ENCODE measurements at regions not wholly inside any gene's neighbourhood (a gene's known extent, or its start where the extent isn't known, plus 50 kb on each side); places are given as distances from the start of the nearest gene placed in this dataset.

- TF ChIP-seq POLR2A (IDR thresholded peaks at IDR 0.05; ENCODE audit: low read depth, low read length) (no peak), POU2F2 (IDR thresholded peaks at IDR 0.05; ENCODE audit: low read depth, low read length) (no peak), PAX5 (IDR thresholded peaks at IDR 0.05; ENCODE audit: insufficient read depth, low read length, severe bottlenecking) (no peak), SPI1 (IDR thresholded peaks at IDR 0.05; ENCODE audit: low read depth, low read length) (no peak), POLR2AphosphoS5 (IDR thresholded peaks at IDR 0.05; ENCODE audit: low read depth, low read length) (no peak), TAF1 (IDR thresholded peaks at IDR 0.05; ENCODE audit: low read depth, low read length) (no peak)
- FAIRE-seq (no peak), DNase-seq (ENCODE audit: insufficient read length, low spot score) (no peak)
These were observed 692.9 kb downstream of the BCL11B start for GRCh38 chr14:98579140-98579539.

- FAIRE-seq (no peak), DNase-seq (ENCODE audit: insufficient read length, low spot score) (no peak)
- no peak for TF ChIP-seq POLR2A (IDR thresholded peaks at IDR 0.05; ENCODE audit: low read depth, low read length)
These were observed 691.8 kb downstream of the BCL11B start for GRCh38 chr14:98580131-98580678.

- DNase-seq (ENCODE audit: insufficient read length, low spot score) (no peak), FAIRE-seq (no peak)
- TF ChIP-seq PAX5 (IDR thresholded peaks at IDR 0.05; ENCODE audit: insufficient read depth, low read length, severe bottlenecking) (no peak), TAF1 (IDR thresholded peaks at IDR 0.05; ENCODE audit: low read depth, low read length) (no peak), POU2F2 (IDR thresholded peaks at IDR 0.05; ENCODE audit: low read depth, low read length) (no peak), POLR2AphosphoS5 (IDR thresholded peaks at IDR 0.05; ENCODE audit: low read depth, low read length) (no peak), SPI1 (IDR thresholded peaks at IDR 0.05; ENCODE audit: low read depth, low read length) (no peak), POLR2A (IDR thresholded peaks at IDR 0.05; ENCODE audit: low read depth, low read length) (no peak)
These were observed 689.7 kb downstream of the BCL11B start for GRCh38 chr14:98582276-98582675.

- DNase-seq (ENCODE audit: insufficient read length, low spot score), result no peak
- no peak for FAIRE-seq
- no peak for TF ChIP-seq PAX5 (IDR thresholded peaks at IDR 0.05; ENCODE audit: insufficient read depth, low read length, severe bottlenecking)
- no peak for TF ChIP-seq SPI1 (IDR thresholded peaks at IDR 0.05; ENCODE audit: low read depth, low read length)
- TF ChIP-seq POLR2A (IDR thresholded peaks at IDR 0.05; ENCODE audit: low read depth, low read length), result no peak
- TF ChIP-seq POU2F2 (IDR thresholded peaks at IDR 0.05; ENCODE audit: low read depth, low read length), result no peak
- no peak for TF ChIP-seq POLR2AphosphoS5 (IDR thresholded peaks at IDR 0.05; ENCODE audit: low read depth, low read length)
These were observed 680.8 kb downstream of the BCL11B start for GRCh38 chr14:98591161-98591560.

- FAIRE-seq, result no peak
These were observed 679.3 kb downstream of the BCL11B start for GRCh38 chr14:98592611-98593170.

GRCh38 chr14:98593361-98593761 lies 678.6 kb downstream of the BCL11B start:
- no peak for FAIRE-seq
- DNase-seq (ENCODE audit: insufficient read length, low spot score), result no peak
- TF ChIP-seq POLR2AphosphoS5 (IDR thresholded peaks at IDR 0.05; ENCODE audit: low read depth, low read length) (no peak), SPI1 (IDR thresholded peaks at IDR 0.05; ENCODE audit: low read depth, low read length) (no peak), POU2F2 (IDR thresholded peaks at IDR 0.05; ENCODE audit: low read depth, low read length) (no peak), POLR2A (IDR thresholded peaks at IDR 0.05; ENCODE audit: low read depth, low read length) (no peak), TAF1 (IDR thresholded peaks at IDR 0.05; ENCODE audit: low read depth, low read length) (no peak), PAX5 (IDR thresholded peaks at IDR 0.05; ENCODE audit: insufficient read depth, low read length, severe bottlenecking) (no peak)

More at GRCh38 chr14:98592611-98593170, 679.3 kb downstream of the BCL11B start:
- TF ChIP-seq PAX5 (IDR thresholded peaks at IDR 0.05; ENCODE audit: insufficient read depth, low read length, severe bottlenecking) (no peak), POU2F2 (IDR thresholded peaks at IDR 0.05; ENCODE audit: low read depth, low read length) (no peak), TAF1 (IDR thresholded peaks at IDR 0.05; ENCODE audit: low read depth, low read length) (no peak), SPI1 (IDR thresholded peaks at IDR 0.05; ENCODE audit: low read depth, low read length) (no peak), POLR2A (IDR thresholded peaks at IDR 0.05; ENCODE audit: low read depth, low read length) (no peak), POLR2AphosphoS5 (IDR thresholded peaks at IDR 0.05; ENCODE audit: low read depth, low read length) (no peak)
- no peak for DNase-seq (ENCODE audit: insufficient read length, low spot score)

GRCh38 chr14:98594156-98594555 lies 677.8 kb downstream of the BCL11B start:
- TF ChIP-seq POLR2AphosphoS5 (IDR thresholded peaks at IDR 0.05; ENCODE audit: low read depth, low read length) (no peak), POLR2A (IDR thresholded peaks at IDR 0.05; ENCODE audit: low read depth, low read length) (no peak), POU2F2 (IDR thresholded peaks at IDR 0.05; ENCODE audit: low read depth, low read length) (no peak), SPI1 (IDR thresholded peaks at IDR 0.05; ENCODE audit: low read depth, low read length) (no peak), PAX5 (IDR thresholded peaks at IDR 0.05; ENCODE audit: insufficient read depth, low read length, severe bottlenecking) (no peak), TAF1 (IDR thresholded peaks at IDR 0.05; ENCODE audit: low read depth, low read length) (no peak)
- no peak for FAIRE-seq

GRCh38 chr14:98598576-98598975 lies 673.4 kb downstream of the BCL11B start:
- FAIRE-seq (no peak), DNase-seq (ENCODE audit: insufficient read length, low spot score) (no peak)
- TF ChIP-seq SPI1 (IDR thresholded peaks at IDR 0.05; ENCODE audit: low read depth, low read length) (no peak), PAX5 (IDR thresholded peaks at IDR 0.05; ENCODE audit: insufficient read depth, low read length, severe bottlenecking) (no peak), POLR2AphosphoS5 (IDR thresholded peaks at IDR 0.05; ENCODE audit: low read depth, low read length) (no peak), TAF1 (IDR thresholded peaks at IDR 0.05; ENCODE audit: low read depth, low read length) (no peak), POU2F2 (IDR thresholded peaks at IDR 0.05; ENCODE audit: low read depth, low read length) (no peak), POLR2A (IDR thresholded peaks at IDR 0.05; ENCODE audit: low read depth, low read length) (no peak)

More at GRCh38 chr14:98594156-98594555, 677.8 kb downstream of the BCL11B start:
- DNase-seq (ENCODE audit: insufficient read length, low spot score), result no peak

- TF ChIP-seq PAX5 (IDR thresholded peaks at IDR 0.05; ENCODE audit: insufficient read depth, low read length, severe bottlenecking), result no peak
- TF ChIP-seq POU2F2 (IDR thresholded peaks at IDR 0.05; ENCODE audit: low read depth, low read length), result no peak
- no peak for DNase-seq (ENCODE audit: insufficient read length, low spot score)
- FAIRE-seq, result no peak
These were observed 672.9 kb downstream of the BCL11B start for GRCh38 chr14:98599082-98599481.

- FAIRE-seq (no peak), DNase-seq (ENCODE audit: insufficient read length, low spot score) (no peak)
- TF ChIP-seq TAF1 (IDR thresholded peaks at IDR 0.05; ENCODE audit: low read depth, low read length) (no peak), PAX5 (IDR thresholded peaks at IDR 0.05; ENCODE audit: insufficient read depth, low read length, severe bottlenecking) (no peak), POLR2A (IDR thresholded peaks at IDR 0.05; ENCODE audit: low read depth, low read length) (no peak), SPI1 (IDR thresholded peaks at IDR 0.05; ENCODE audit: low read depth, low read length) (no peak), POLR2AphosphoS5 (IDR thresholded peaks at IDR 0.05; ENCODE audit: low read depth, low read length) (no peak), POU2F2 (IDR thresholded peaks at IDR 0.05; ENCODE audit: low read depth, low read length) (no peak)
These were observed 669.0 kb downstream of the BCL11B start for GRCh38 chr14:98602983-98603382.

Measured in GM12891 (cell line).